Jurkat, Clone E6-1 (cell line): ENCODE measurements at regions not wholly inside any gene's neighbourhood (a gene's known extent, or its start where the extent isn't known, plus 50 kb on each side); places are given as distances from the start of the nearest gene placed in this dataset.

Experiments
- DNase-seq: peaks from one replicate; pipeline ENCODE4 v3.0.0-alpha.2; 2011; ENCODE audit warnings: low read depth, low spot score
- H3K4me3 ChIP-seq: 2 replicates; pipeline ENCODE4 v1.5.1; 2011; ENCODE audit warnings: mild to moderate bottlenecking, low read length, control low read depth, moderate library complexity

DNA sequence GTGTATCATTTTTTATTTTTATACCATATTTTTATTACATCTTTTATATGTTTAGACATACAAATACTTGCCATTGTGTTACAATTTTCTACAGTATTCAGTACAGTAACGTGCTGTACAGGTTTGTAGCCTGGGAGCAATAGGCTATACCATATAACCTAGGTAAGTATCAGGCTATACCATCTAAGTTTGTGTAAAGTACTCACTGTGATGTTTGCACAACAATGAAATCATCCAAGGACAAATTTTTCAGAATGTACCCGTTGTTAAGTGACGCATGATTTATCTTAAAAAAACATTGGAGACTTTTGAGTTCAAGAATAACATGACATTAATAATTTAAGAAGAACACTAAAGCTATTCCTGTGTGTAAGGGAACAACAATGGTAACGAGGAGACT, 96.0 kb upstream of the LEF1 start:
- no peak for DNase-seq
- H3K4me3 ChIP-seq, result no peak overlapping the region

- DNase-seq, result no peak
- H3K4me3 ChIP-seq, result no peak overlapping the region
Observed at GRCh38 chr4:108263057-108263456, 94.3 kb upstream of the LEF1 start.

DNA sequence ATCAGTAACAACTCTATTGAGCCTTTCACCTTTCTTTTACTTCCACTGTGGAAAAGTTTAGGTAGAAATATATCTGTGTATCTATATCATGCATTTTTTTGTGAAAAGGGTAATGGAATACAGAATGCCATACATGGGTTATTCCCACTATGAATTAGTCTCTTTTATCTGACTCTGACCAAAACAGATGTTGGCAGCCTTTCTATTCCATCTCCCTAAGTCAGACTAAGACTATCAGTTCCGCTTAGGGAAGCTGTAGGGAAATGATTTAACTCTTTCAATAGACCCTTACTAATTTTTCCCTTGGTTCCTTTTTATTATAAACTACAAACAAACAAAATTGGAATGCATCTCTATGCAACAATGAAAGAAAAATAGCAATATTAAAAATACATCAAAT, 92.3 kb upstream of the LEF1 start:
- DNase-seq, result no peak
- H3K4me3 ChIP-seq, result no peak overlapping the region

DNA sequence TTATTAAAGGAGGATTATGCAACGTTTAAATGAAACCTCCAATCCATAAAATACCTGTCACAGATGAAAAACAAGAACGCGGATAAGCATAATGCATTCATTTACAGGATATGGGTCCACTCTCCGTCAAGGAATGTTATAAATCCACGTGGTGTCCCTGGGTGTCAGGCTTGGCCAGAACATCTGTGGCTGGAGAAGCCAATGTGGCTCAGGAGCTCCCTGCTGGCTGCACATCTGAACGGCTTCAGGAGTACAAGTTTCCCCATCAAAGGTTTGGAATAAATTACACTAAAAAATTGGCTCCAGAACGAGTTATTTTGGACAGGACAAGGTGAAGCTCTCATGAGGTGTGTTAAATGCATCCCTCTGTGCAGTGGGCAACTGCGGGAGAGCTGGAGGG, 87.8 kb upstream of the LEF1 start:
- no peak for DNase-seq
- H3K4me3 ChIP-seq, result no peak overlapping the region

DNA sequence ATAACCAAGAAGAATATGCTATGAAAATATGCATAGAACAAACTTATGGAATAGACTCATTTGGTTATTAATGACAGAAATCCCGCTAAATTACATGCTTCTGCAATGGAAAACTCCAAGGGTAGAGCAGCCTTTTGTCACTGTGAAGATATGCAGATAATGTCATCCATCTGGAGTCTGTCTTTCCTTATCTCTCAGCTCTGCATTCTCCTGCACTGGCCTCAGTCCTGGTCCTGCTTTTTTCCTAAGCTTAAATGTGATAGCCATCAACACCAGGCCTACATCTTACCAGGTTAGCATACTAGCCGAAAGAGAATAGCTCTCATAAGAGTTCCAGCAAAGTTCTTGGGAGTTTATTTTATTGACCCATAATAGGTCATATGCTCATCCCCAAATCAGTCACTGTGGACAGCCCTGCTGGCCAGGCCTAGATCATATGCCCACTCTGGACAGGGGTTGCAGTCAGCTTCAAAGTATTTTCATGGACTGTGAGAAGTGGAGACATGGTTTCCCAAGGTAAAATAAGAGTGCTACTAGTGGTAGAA, 86.5 kb upstream of the LEF1 start:
- no peak for DNase-seq
- H3K4me3 ChIP-seq, result no peak overlapping the region

- H3K4me3 ChIP-seq, result no peak overlapping the region
- no peak for DNase-seq
Observed at GRCh38 chr4:108249397-108249796, 80.7 kb upstream of the LEF1 start.

- no peak overlapping the region for H3K4me3 ChIP-seq
- no peak for DNase-seq
Observed at GRCh38 chr4:108247387-108248049, 78.8 kb upstream of the LEF1 start.

DNA sequence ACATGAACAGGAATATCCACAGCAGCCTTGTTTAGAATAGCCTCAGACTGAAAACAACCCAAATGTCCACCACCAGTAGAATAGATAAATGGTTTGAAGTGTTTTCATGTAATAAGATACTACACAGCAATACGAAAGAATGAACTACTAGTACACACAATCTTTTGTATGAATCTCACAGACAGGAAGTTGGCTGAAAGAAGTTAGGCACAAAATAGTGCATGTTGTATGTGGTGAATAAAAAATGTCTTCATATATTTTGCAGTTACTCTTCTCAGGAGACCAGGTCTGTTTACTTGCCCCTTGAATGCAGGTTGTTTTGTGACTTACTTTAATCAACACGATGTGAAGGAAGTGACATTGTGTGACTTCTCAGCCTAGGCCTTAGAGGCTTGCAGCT, 75.9 kb upstream of the LEF1 start:
- peak; percentile 29 for DNase-seq
- H3K4me3 ChIP-seq, result no peak overlapping the region

DNA sequence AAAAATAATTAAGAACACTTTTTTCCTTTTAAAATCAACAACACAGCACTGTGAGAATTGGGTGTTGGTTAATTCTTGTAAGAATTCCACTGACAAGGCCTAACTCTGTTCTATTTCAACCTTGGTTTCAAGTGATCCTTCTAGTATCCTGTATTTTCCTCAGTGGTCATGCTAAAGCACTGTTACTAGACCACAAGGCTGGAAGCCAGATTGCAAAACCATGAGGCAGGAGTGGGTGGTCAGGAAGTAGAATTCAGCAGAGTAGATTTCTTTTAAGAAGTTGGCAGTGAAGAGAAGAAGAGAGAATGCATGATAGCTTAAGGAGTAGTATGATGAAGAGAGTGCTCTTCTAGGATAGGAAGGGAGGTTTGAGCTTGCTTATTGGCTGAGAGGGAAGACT, 71.6 kb upstream of the LEF1 start:
- H3K4me3 ChIP-seq, result no peak overlapping the region
- DNase-seq, result no peak

GRCh38 chr4:108237693-108238092, 69.0 kb upstream of the LEF1 start:
- no peak for DNase-seq
- H3K4me3 ChIP-seq, result no peak overlapping the region

- no peak for DNase-seq
- H3K4me3 ChIP-seq, result no peak overlapping the region
Observed at GRCh38 chr4:108236264-108236663, 67.5 kb upstream of the LEF1 start.

DNA sequence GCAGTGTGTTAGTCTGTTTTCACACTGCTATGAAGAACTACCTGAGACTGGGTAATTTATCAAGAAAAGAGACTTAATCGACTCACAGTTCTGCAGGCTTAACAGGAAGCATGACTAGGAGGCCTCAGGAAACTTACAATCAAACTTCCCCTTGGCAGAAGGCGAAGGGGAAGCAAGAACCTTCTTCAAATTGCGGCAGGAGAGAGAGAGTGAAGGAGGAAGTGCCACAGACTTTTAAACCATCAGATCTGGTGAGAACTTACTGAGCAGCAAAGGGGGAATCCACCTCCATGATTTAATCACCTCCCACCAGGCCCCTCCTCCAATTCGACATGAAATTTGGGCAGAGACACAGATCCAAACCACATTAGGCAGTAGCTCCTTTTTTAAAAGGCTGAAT, 59.2 kb upstream of the LEF1 start:
- DNase-seq, result no peak
- no peak overlapping the region for H3K4me3 ChIP-seq

- DNase-seq, result peak; percentile 39
- H3K4me3 ChIP-seq, result no peak overlapping the region
Observed at GRCh38 chr4:108224611-108225053, 55.9 kb upstream of the LEF1 start.

- no peak for DNase-seq
- no peak overlapping the region for H3K4me3 ChIP-seq
Observed at GRCh38 chr4:108223313-108223712, 54.6 kb upstream of the LEF1 start.

GRCh38 chr4:108219998-108220397, 51.3 kb upstream of the LEF1 start:
- DNase-seq, result no peak
- H3K4me3 ChIP-seq, result no peak overlapping the region
